PC-3 (cell line): ENCODE measurements at regions not wholly inside any gene's neighbourhood (a gene's known extent, or its start where the extent isn't known, plus 50 kb on each side); places are given as distances from the start of the nearest gene placed in this dataset.

Experiments used
- EZH2phosphoT487 ChIP-seq: fragments of 300-600 bp; sonication (generic); IDR thresholded peaks from 2 replicates; pipeline ENCODE4 v1.6.1; 2018; ENCODE audit warnings: mild to moderate bottlenecking, antibody characterized with exemption, low read length, borderline replicate concordance
- TF ChIP-seq, protein P1 (sequence below): fragments of 300-600 bp; sonication (generic); conservative IDR thresholded peaks from 2 replicates; pipeline ENCODE4 v1.5.1; 2017; ENCODE audit warnings: antibody characterized with exemption, low read depth, mild to moderate bottlenecking, low read length

DNA sequence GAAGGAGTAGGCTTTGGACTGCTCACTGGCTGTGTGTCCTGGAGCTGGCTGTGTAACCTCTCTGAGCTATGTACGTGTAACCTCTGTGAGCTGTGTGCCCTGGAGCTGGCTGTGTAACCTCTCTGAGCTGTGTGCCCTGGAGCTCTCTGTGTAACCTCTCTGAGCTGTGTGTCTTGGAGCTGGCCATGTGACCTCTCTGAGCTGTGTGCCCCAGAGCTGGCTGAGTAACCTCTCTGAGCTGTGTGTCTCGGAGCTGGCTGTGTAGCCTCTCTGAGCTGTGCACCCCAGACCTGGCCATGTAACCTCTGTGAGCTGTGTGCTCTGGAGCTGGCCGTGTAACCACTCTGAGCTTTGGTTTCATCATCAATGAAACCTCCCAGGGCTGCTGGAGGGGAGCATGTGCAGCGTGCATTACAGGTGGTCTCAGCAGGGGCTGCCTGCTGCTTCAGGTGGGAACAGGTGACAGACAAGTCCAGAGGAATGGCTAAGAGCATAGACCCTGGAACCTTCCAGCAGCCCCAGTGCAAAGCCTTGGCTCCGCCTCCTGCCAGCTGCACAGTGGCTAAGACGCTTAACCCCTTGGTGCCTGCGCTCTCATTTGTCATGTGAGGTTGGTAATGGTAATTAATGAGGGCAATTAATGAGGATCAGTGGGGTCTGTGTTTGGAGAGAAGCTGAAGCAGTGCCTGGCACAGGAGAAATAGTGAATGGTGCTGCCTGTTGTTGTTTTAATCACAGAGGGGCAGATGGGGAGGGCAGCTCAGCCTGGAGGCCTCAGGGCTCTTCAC is 86.7 kb downstream of the KATNIP start:
- TF ChIP-seq, protein P1, sequence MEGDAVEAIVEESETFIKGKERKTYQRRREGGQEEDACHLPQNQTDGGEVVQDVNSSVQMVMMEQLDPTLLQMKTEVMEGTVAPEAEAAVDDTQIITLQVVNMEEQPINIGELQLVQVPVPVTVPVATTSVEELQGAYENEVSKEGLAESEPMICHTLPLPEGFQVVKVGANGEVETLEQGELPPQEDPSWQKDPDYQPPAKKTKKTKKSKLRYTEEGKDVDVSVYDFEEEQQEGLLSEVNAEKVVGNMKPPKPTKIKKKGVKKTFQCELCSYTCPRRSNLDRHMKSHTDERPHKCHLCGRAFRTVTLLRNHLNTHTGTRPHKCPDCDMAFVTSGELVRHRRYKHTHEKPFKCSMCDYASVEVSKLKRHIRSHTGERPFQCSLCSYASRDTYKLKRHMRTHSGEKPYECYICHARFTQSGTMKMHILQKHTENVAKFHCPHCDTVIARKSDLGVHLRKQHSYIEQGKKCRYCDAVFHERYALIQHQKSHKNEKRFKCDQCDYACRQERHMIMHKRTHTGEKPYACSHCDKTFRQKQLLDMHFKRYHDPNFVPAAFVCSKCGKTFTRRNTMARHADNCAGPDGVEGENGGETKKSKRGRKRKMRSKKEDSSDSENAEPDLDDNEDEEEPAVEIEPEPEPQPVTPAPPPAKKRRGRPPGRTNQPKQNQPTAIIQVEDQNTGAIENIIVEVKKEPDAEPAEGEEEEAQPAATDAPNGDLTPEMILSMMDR: no peak
- TF ChIP-seq EZH2phosphoT487: no peak
